Testis (tissue), 2 donors: ENCODE measurements at regions not wholly inside any gene's neighbourhood (a gene's known extent, or its start where the extent isn't known, plus 50 kb on each side); places are given as distances from the start of the nearest gene placed in this dataset.

ENCODE experiments used
- DNase-seq: peaks from one replicate; pipeline ENCODE4 v3.0.0-alpha.2; 2019
- H3K27ac ChIP-seq, 2 donors: fragments of 200-600 bp; sonication (generic); one replicate each; pipeline ENCODE4 v1.5.1; 2019
- H3K27me3 ChIP-seq: fragments of 200-600 bp; sonication (generic); one replicate; pipeline ENCODE4 v1.5.1; 2019
- H3K36me3 ChIP-seq: fragments of 200-600 bp; sonication (generic); one replicate; pipeline ENCODE4 v1.5.1; 2017; ENCODE audit warnings: low read depth; ENCODE audit errors: missing control alignments
- H3K4me1 ChIP-seq: fragments of 200-600 bp; sonication (generic); one replicate; pipeline ENCODE4 v1.5.1; 2019
- H3K4me3 ChIP-seq, 2 donors: fragments of 200-600 bp; sonication (generic); one replicate each; pipeline ENCODE4 v1.5.1; 2017 to 2019
- H3K9me3 ChIP-seq: fragments of 200-600 bp; sonication (generic); one replicate; pipeline ENCODE4 v1.5.1; 2017
- CTCF ChIP-seq, 3 experiments: fragments of 450-650 bp in 2 of 3; fragments of 200-600 bp in 1 of 3; sonication (generic) in 1 of 3; IDR thresholded peaks; one replicate each; pipeline ENCODE4 v1.5.1; 2016 to 2019; ENCODE audit warnings: antibody characterized with exemption in 3 of 3, mild to moderate bottlenecking in 2 of 3, moderate library complexity in 1 of 3
- POLR2A ChIP-seq: fragments of 450-650 bp; IDR thresholded peaks from one replicate; pipeline ENCODE4 v1.6.1; 2017; ENCODE audit warnings: antibody characterized with exemption, mild to moderate bottlenecking, moderate library complexity
- WGBS, 2 donors: methylation state at CpG; one replicate each; pipeline ENCODE4 v1.1.5; 2018; 5-methylcytosine and 5-hydroxymethylcytosine counted together
- intact Hi-C: fragments of 100-400 bp; cut with DNase I; formaldehyde crosslinking; loops from one replicate; pipeline ENCODE4 v1.15.1; 2023; ENCODE audit warnings: low total_unique reads

GRCh38 chr3:197424266-197424665, 125.9 kb upstream of the DLG1 start:
- no peak overlapping the region for H3K4me3 ChIP-seq
- WGBS, 2 donors, result 75 to 85% methylated on average over 11 of the region's 11 CpGs
- intact Hi-C loops, result no loop called here
- no peaks in the 10 kb centered on the region for H3K27me3 ChIP-seq
- DNase-seq, result no peak
- no peaks in the 10 kb centered on the region for H3K9me3 ChIP-seq
- TF ChIP-seq CTCF (IDR thresholded peaks at IDR 0.05) (no peak), POLR2A (no peak)
- H3K4me1 ChIP-seq, result peaks cover 6% of the 10 kb centered on the region
- no peaks in the 10 kb centered on the region for H3K36me3 ChIP-seq
- H3K27ac ChIP-seq, result no peak overlapping the region

GRCh38 chr3:197423376-197423775, 125.0 kb upstream of the DLG1 start:
- TF ChIP-seq POLR2A (no peak), CTCF (IDR thresholded peaks at IDR 0.05) (no peak)
- intact Hi-C loops, result no loop called here
- Histone ChIP-seq H3K27ac (no peak overlapping the region), H3K36me3 (no peaks in the 10 kb centered on the region), H3K27me3 (no peaks in the 10 kb centered on the region), H3K4me3 (no peak overlapping the region), H3K4me1 (no peaks in the 10 kb centered on the region), H3K9me3 (no peaks in the 10 kb centered on the region)
- DNase-seq, result no peak
- 91 to 92% methylated on average over 11 of the region's 11 CpGs for WGBS, 2 donors

- Histone ChIP-seq H3K4me3 (no peak overlapping the region), H3K36me3 (no peaks in the 10 kb centered on the region), H3K27me3 (no peaks in the 10 kb centered on the region), H3K27ac (no peak overlapping the region), H3K9me3 (no peaks in the 10 kb centered on the region), H3K4me1 (peaks cover 3% of the 10 kb centered on the region)
- WGBS, 2 donors, result 87 to 88% methylated on average over 3 to 7 of the region's 7 CpGs
- no peak for DNase-seq
- intact Hi-C loops, result no loop called here
- TF ChIP-seq CTCF (IDR thresholded peaks at IDR 0.05) (no peak), POLR2A (no peak)
Measured at GRCh38 chr3:197422506-197422905, 124.1 kb upstream of the DLG1 start.

GRCh38 chr3:197421021-197421420, 122.6 kb upstream of the DLG1 start:
- TF ChIP-seq CTCF (IDR thresholded peaks at IDR 0.05) (no peak), POLR2A (no peak)
- WGBS, 2 donors, result 91 to 93% methylated on average over 9 of the region's 9 CpGs
- Histone ChIP-seq H3K36me3 (no peaks in the 10 kb centered on the region), H3K27me3 (no peaks in the 10 kb centered on the region), H3K27ac (no peak overlapping the region), H3K9me3 (no peaks in the 10 kb centered on the region), H3K4me3 (no peak overlapping the region), H3K4me1 (peaks cover 3% of the 10 kb centered on the region)
- no peak for DNase-seq
- intact Hi-C loops, result no loop called here

GRCh38 chr3:197420566-197420965, 122.2 kb upstream of the DLG1 start:
- DNase-seq, result no peak
- Histone ChIP-seq H3K4me1 (peaks cover 3% of the 10 kb centered on the region), H3K9me3 (no peaks in the 10 kb centered on the region), H3K4me3 (no peak overlapping the region), H3K36me3 (no peaks in the 10 kb centered on the region), H3K27me3 (no peaks in the 10 kb centered on the region), H3K27ac (no peak overlapping the region)
- 53 to 80% methylated on average over 4 of the region's 4 CpGs for WGBS, 2 donors
- no peak for TF ChIP-seq POLR2A
- TF ChIP-seq CTCF (IDR thresholded peaks at IDR 0.05), result no peak
- intact Hi-C loops, result no loop called here
